H9 (cell line): ENCODE measurements at regions not wholly inside any gene's neighbourhood (a gene's known extent, or its start where the extent isn't known, plus 50 kb on each side); places are given as distances from the start of the nearest gene placed in this dataset.

Experiments
- DNase-seq: peaks from one replicate; pipeline ENCODE4 v3.0.0-alpha.2; 2017
- H2AFZ ChIP-seq: one replicate; pipeline ENCODE4 v1.6.1; 2013; ENCODE audit warnings: mild to moderate bottlenecking, low read length, control low read depth, moderate library complexity
- H2AK5ac ChIP-seq: 2 replicates; pipeline ENCODE4 v1.6.1; 2013; ENCODE audit warnings: low read length, control low read depth, mixed read lengths; ENCODE audit not compliant: insufficient read length
- H2BK120ac ChIP-seq: one replicate; pipeline ENCODE4 v1.6.1; 2013; ENCODE audit warnings: low read depth, mild to moderate bottlenecking, low read length, control low read depth, inconsistent platforms; ENCODE audit not compliant: poor library complexity, severe bottlenecking
- H2BK12ac ChIP-seq: 2 replicates; pipeline ENCODE4 v1.6.1; 2013; ENCODE audit warnings: low read length, control low read depth, mixed read lengths, low read depth; ENCODE audit not compliant: insufficient read length
- H2BK15ac ChIP-seq: 2 replicates; pipeline ENCODE4 v1.6.1; 2013; ENCODE audit warnings: low read depth, low read length, control low read depth
- H2BK20ac ChIP-seq: one replicate; pipeline ENCODE4 v1.6.1; 2013; ENCODE audit warnings: low read depth, mild to moderate bottlenecking, low read length, control low read depth, inconsistent platforms; ENCODE audit not compliant: poor library complexity, severe bottlenecking
- H2BK5ac ChIP-seq: 2 replicates; pipeline ENCODE4 v1.6.1; 2013; ENCODE audit warnings: low read length, control low read depth, mixed read lengths; ENCODE audit not compliant: insufficient read length
- H3K14ac ChIP-seq: 2 replicates; pipeline ENCODE4 v1.6.1; 2013; ENCODE audit warnings: low read length, control low read depth; ENCODE audit not compliant: insufficient read depth
- H3K18ac ChIP-seq: 2 replicates; pipeline ENCODE4 v1.6.1; 2013; ENCODE audit warnings: low read depth, mild to moderate bottlenecking, mixed read lengths, low read length, control low read depth; ENCODE audit not compliant: insufficient read length
- H3K23ac ChIP-seq: 2 replicates; pipeline ENCODE4 v1.6.1; 2013; ENCODE audit warnings: low read length, control low read depth, mixed read lengths, low read depth; ENCODE audit not compliant: insufficient read length
- H3K23me2 ChIP-seq: 2 replicates; pipeline ENCODE4 v1.6.1; 2013; ENCODE audit warnings: low read depth, mild to moderate bottlenecking, mixed read lengths, low read length, control low read depth; ENCODE audit not compliant: insufficient read length, poor library complexity, severe bottlenecking
- H3K27ac ChIP-seq: 2 replicates; pipeline ENCODE4 v1.5.1; 2013; ENCODE audit warnings: low read length, control low read depth, mixed read lengths, low read depth; ENCODE audit not compliant: insufficient read length
- H3K27me3 ChIP-seq: 2 replicates; pipeline ENCODE4 v1.6.1; 2013; ENCODE audit warnings: low read length, control low read depth, inconsistent platforms; ENCODE audit not compliant: insufficient read depth
- H3K4ac ChIP-seq: 2 replicates; pipeline ENCODE4 v1.6.1; 2013; ENCODE audit warnings: low read depth, mild to moderate bottlenecking, control low read depth, inconsistent platforms, low read length, moderate library complexity
- H3K4me1 ChIP-seq: 2 replicates; pipeline ENCODE4 v1.6.1; 2013; ENCODE audit warnings: low read length, control low read depth, inconsistent platforms; ENCODE audit not compliant: insufficient read depth
- H3K4me2 ChIP-seq: 2 replicates; pipeline ENCODE4 v1.6.1; 2013; ENCODE audit warnings: low read length, control low read depth, mixed read lengths; ENCODE audit not compliant: insufficient read length, insufficient read depth
- H3K56ac ChIP-seq: 2 replicates; pipeline ENCODE4 v1.6.1; 2013; ENCODE audit warnings: low read depth, mild to moderate bottlenecking, mixed read lengths, low read length, control low read depth; ENCODE audit not compliant: insufficient read length
- H3K79me1 ChIP-seq: 2 replicates; pipeline ENCODE4 v1.6.1; 2013; ENCODE audit warnings: low read depth, mild to moderate bottlenecking, moderate library complexity, low read length, control low read depth, inconsistent platforms; ENCODE audit not compliant: insufficient read depth, poor library complexity, severe bottlenecking
- H3K79me2 ChIP-seq: 2 replicates; pipeline ENCODE4 v1.6.1; 2013; ENCODE audit warnings: low read length, control low read depth, inconsistent platforms; ENCODE audit not compliant: insufficient read depth
- H3K9ac ChIP-seq: 2 replicates; pipeline ENCODE4 v1.6.1; 2013; ENCODE audit warnings: low read length, control low read depth, mixed read lengths; ENCODE audit not compliant: insufficient read length; ENCODE audit errors: extremely low read depth
- H3K9me3 ChIP-seq: one replicate; pipeline ENCODE4 v1.6.1; 2013; ENCODE audit warnings: low read depth, low read length, inconsistent platforms; ENCODE audit not compliant: control insufficient read depth
- H3T11ph ChIP-seq: one replicate; pipeline ENCODE4 v1.6.1; 2013; ENCODE audit warnings: mild to moderate bottlenecking, low read length, control low read depth, inconsistent platforms
- H4K20me1 ChIP-seq: one replicate; pipeline ENCODE4 v1.6.1; 2013; ENCODE audit not compliant: control insufficient read depth, insufficient read length, insufficient read depth
- H4K5ac ChIP-seq: 2 replicates; pipeline ENCODE4 v1.6.1; 2013; ENCODE audit warnings: low read depth, mild to moderate bottlenecking, mixed read lengths, low read length, control low read depth; ENCODE audit not compliant: insufficient read length
- H4K8ac ChIP-seq: replicated peaks from 2 replicates; pipeline ENCODE4 v1.6.1; 2013; ENCODE audit warnings: low read length, control low read depth, mixed read lengths, low read depth; ENCODE audit not compliant: insufficient read length
- H4K91ac ChIP-seq: 2 replicates; pipeline ENCODE4 v1.6.1; 2013; ENCODE audit warnings: low read depth, mild to moderate bottlenecking, moderate library complexity, mixed read lengths, low read length, control low read depth; ENCODE audit not compliant: insufficient read length
- H3K27ac Mint-ChIP-seq, 3 experiments: 2 replicates in 2 of 3; 3 replicates in 1 of 3; pipeline ENCODE4 v1.8.0; 2020 to 2021; ENCODE audit warnings: mixed read lengths in 3 of 3, mild to moderate bottlenecking in 1 of 3, moderate library complexity in 1 of 3
- H3K27me3 Mint-ChIP-seq: 2 replicates; pipeline ENCODE4 v1.8.0; 2021; ENCODE audit warnings: low read depth, mild to moderate bottlenecking, moderate library complexity, mixed read lengths
- H3K36me3 Mint-ChIP-seq, 3 experiments: 2 replicates in 2 of 3; 3 replicates in 1 of 3; pipeline ENCODE4 v1.8.0; 2020 to 2021; ENCODE audit warnings: low read depth in 3 of 3, mixed read lengths in 3 of 3; ENCODE audit not compliant: insufficient read depth in 1 of 3
- H3K4me1 Mint-ChIP-seq, 2 experiments: 2 replicates each; pipeline ENCODE4 v1.8.0; 2020; ENCODE audit warnings: mixed read lengths in 2 of 2
- H3K4me3 Mint-ChIP-seq, 2 experiments: 2 replicates in 1 of 2; 3 replicates in 1 of 2; pipeline ENCODE4 v1.8.0; 2020 to 2021; ENCODE audit warnings: mild to moderate bottlenecking in 2 of 2, mixed read lengths in 2 of 2, moderate library complexity in 1 of 2
- H3K9me3 Mint-ChIP-seq, 2 experiments: 2 replicates in 1 of 2; 3 replicates in 1 of 2; pipeline ENCODE4 v1.8.0; 2020; ENCODE audit warnings: mild to moderate bottlenecking in 2 of 2, mixed read lengths in 2 of 2, moderate library complexity in 1 of 2
- CTCF ChIP-seq: fragments of 200-600 bp; sonication (generic); conservative IDR thresholded peaks from 3 replicates; pipeline ENCODE4 v1.8.0; 2021; ENCODE audit warnings: antibody characterized with exemption, mild to moderate bottlenecking

GRCh38 chr7:13309535-13309934 is 622.1 kb downstream of the ARL4A start:
- Mint-ChIP-seq H3K36me3 (peaks cover 35 to 61% (median 45%) of the 10 kb centered on the region in 3 experiments), H3K27me3 (no peaks in the 10 kb centered on the region), H3K27ac (no peak overlapping the region), H3K9me3 (peaks cover 61 to 63% of the 10 kb centered on the region in 2 experiments), H3K4me3 (no peak overlapping the region), H3K4me1 (peaks cover 8% of the 10 kb centered on the region in 2 experiments)
- Histone ChIP-seq H3K4ac (no peak overlapping the region), H4K5ac (no peak overlapping the region), H2BK15ac (no peak overlapping the region), H3K14ac (no peak overlapping the region), H4K8ac (no peak overlapping the region), H2AFZ (no peak overlapping the region), H3K79me1 (no peaks in the 10 kb centered on the region), H3K23me2 (no peaks in the 10 kb centered on the region), H3K23ac (no peak overlapping the region), H3K18ac (no peak overlapping the region), H3K4me1 (no peaks in the 10 kb centered on the region), H3K27ac (no peak overlapping the region), H3K9ac (no peak overlapping the region), H3K79me2 (no peaks in the 10 kb centered on the region), H3K27me3 (no peaks in the 10 kb centered on the region), H4K20me1 (no peaks in the 10 kb centered on the region), H2BK12ac (no peak overlapping the region), H3K9me3 (peaks cover 11% of the 10 kb centered on the region), H3T11ph (no peak overlapping the region), H4K91ac (no peak overlapping the region), H2BK120ac (no peak overlapping the region), H2BK5ac (no peak overlapping the region), H2AK5ac (no peak overlapping the region), H2BK20ac (no peak overlapping the region), H3K4me2 (no peak overlapping the region), H3K56ac (no peak overlapping the region)
- no peak for TF ChIP-seq CTCF
- DNase-seq, result no peak
